Mesenchymal stem cell (in vitro differentiated cells and primary cell): ENCODE measurements at regions not wholly inside any gene's neighbourhood (a gene's known extent, or its start where the extent isn't known, plus 50 kb on each side); places are given as distances from the start of the nearest gene placed in this dataset.
A peak's percentile ranks its signal among the peaks of the same experiment; 100 is the strongest.

Source experiments
- DNase-seq: peaks from one replicate; pipeline ENCODE4 v3.0.0-alpha.2; 2013
- H2AFZ ChIP-seq: one replicate; pipeline ENCODE4 v1.6.1; 2013; ENCODE audit warnings: low read depth, mild to moderate bottlenecking, control low read depth, inconsistent platforms, low read length, moderate library complexity
- H2AK5ac ChIP-seq: 2 replicates; pipeline ENCODE4 v1.6.1; 2013; ENCODE audit warnings: low read length, moderate library complexity, mild to moderate bottlenecking, inconsistent platforms; ENCODE audit not compliant: severe bottlenecking
- H2BK120ac ChIP-seq: one replicate; pipeline ENCODE4 v1.6.1; 2013; ENCODE audit warnings: low read depth, mild to moderate bottlenecking, inconsistent platforms, low read length, moderate library complexity
- H2BK12ac ChIP-seq, 2 experiments: one replicate each; pipeline ENCODE4 v1.6.1; 2013; ENCODE audit warnings: inconsistent platforms in 2 of 2, low read length in 2 of 2, mild to moderate bottlenecking in 2 of 2, moderate library complexity in 2 of 2, control low read depth in 1 of 2
- H2BK15ac ChIP-seq: one replicate; pipeline ENCODE4 v1.6.1; 2013; ENCODE audit warnings: mild to moderate bottlenecking, low read depth, inconsistent platforms; ENCODE audit not compliant: poor library complexity, severe bottlenecking
- H2BK5ac ChIP-seq: 2 replicates; pipeline ENCODE4 v1.6.1; 2013; ENCODE audit warnings: low read depth, mild to moderate bottlenecking, low read length, control low read depth, inconsistent platforms; ENCODE audit not compliant: poor library complexity, severe bottlenecking
- H3K14ac ChIP-seq, 2 experiments: one replicate each; pipeline ENCODE4 v1.6.1; 2013; ENCODE audit warnings: inconsistent platforms in 2 of 2, low read length in 2 of 2, control low read depth in 1 of 2, mild to moderate bottlenecking in 1 of 2, moderate library complexity in 1 of 2
- H3K18ac ChIP-seq, 2 experiments: one replicate each; pipeline ENCODE4 v1.6.1; 2013; ENCODE audit warnings: inconsistent platforms in 2 of 2, low read length in 2 of 2, control low read depth in 1 of 2, low read depth in 1 of 2, mild to moderate bottlenecking in 1 of 2
- H3K23ac ChIP-seq, 2 experiments: one replicate each; pipeline ENCODE4 v1.6.1; 2013; ENCODE audit warnings: inconsistent platforms in 2 of 2, low read length in 2 of 2, mild to moderate bottlenecking in 2 of 2, moderate library complexity in 2 of 2, control low read depth in 1 of 2
- H3K27ac ChIP-seq: 2 replicates; pipeline ENCODE4 v1.5.1; 2013; ENCODE audit warnings: mild to moderate bottlenecking, moderate library complexity, low read length, control low read depth, inconsistent platforms; ENCODE audit not compliant: poor library complexity, severe bottlenecking
- H3K27me3 ChIP-seq, 2 experiments: 2 replicates each; pipeline versions ENCODE4 v1.6.1 to v1.7.0; 2013; ENCODE audit warnings: low read length in 2 of 2, mild to moderate bottlenecking in 2 of 2, moderate library complexity in 2 of 2, control low read depth in 1 of 2, inconsistent platforms in 1 of 2; ENCODE audit not compliant: control insufficient read depth in 1 of 2, insufficient read depth in 1 of 2
- H3K36me3 ChIP-seq, 2 experiments: 2 replicates each; pipeline versions ENCODE4 v1.6.1 to v1.7.0; 2013; ENCODE audit warnings: low read length in 2 of 2, control low read depth in 1 of 2, inconsistent platforms in 1 of 2, low read depth in 1 of 2, mild to moderate bottlenecking in 1 of 2; ENCODE audit not compliant: insufficient read depth in 2 of 2, control insufficient read depth in 1 of 2
- H3K4ac ChIP-seq, 2 experiments: one replicate each; pipeline ENCODE4 v1.6.1; 2013; ENCODE audit warnings: inconsistent platforms in 2 of 2, low read length in 2 of 2, mild to moderate bottlenecking in 2 of 2, moderate library complexity in 2 of 2, control low read depth in 1 of 2, low read depth in 1 of 2
- H3K4me1 ChIP-seq: 2 replicates; pipeline ENCODE4 v1.6.1; 2013; ENCODE audit warnings: low read depth, low read length, control low read depth; ENCODE audit not compliant: control insufficient read depth, insufficient read depth
- H3K4me2 ChIP-seq: 2 replicates; pipeline ENCODE4 v1.6.1; 2013; ENCODE audit warnings: low read length, mild to moderate bottlenecking, inconsistent platforms; ENCODE audit not compliant: poor library complexity, severe bottlenecking
- H3K4me3 ChIP-seq, 2 experiments: 2 replicates each; pipeline versions ENCODE4 v1.5.1 to v1.7.0; 2013; ENCODE audit warnings: low read length in 2 of 2, mild to moderate bottlenecking in 2 of 2, control low read depth in 1 of 2, low read depth in 1 of 2; ENCODE audit not compliant: insufficient read depth in 1 of 2
- H3K79me1 ChIP-seq: replicated peaks from 2 replicates; pipeline ENCODE4 v1.6.1; 2013; ENCODE audit warnings: mild to moderate bottlenecking, control low read depth, low read length, inconsistent platforms; ENCODE audit not compliant: poor library complexity, severe bottlenecking
- H3K9ac ChIP-seq: 2 replicates; pipeline ENCODE4 v1.7.0; 2013; ENCODE audit warnings: mild to moderate bottlenecking, low read length, moderate library complexity
- H3K9me3 ChIP-seq: 2 replicates; pipeline ENCODE4 v1.7.0; 2013; ENCODE audit warnings: mild to moderate bottlenecking, low read length; ENCODE audit not compliant: control insufficient read depth
- H4K8ac ChIP-seq: one replicate; pipeline ENCODE4 v1.6.1; 2013; ENCODE audit warnings: inconsistent platforms, mild to moderate bottlenecking, low read length, moderate library complexity
- H4K91ac ChIP-seq: one replicate; pipeline ENCODE4 v1.6.1; 2013; ENCODE audit warnings: mild to moderate bottlenecking, low read length, inconsistent platforms
- WGBS: methylation state at CpG from one replicate; pipeline ENCODE4 v1.1.7; 2013; ENCODE audit warnings: mixed read lengths; 5-methylcytosine and 5-hydroxymethylcytosine counted together

DNA sequence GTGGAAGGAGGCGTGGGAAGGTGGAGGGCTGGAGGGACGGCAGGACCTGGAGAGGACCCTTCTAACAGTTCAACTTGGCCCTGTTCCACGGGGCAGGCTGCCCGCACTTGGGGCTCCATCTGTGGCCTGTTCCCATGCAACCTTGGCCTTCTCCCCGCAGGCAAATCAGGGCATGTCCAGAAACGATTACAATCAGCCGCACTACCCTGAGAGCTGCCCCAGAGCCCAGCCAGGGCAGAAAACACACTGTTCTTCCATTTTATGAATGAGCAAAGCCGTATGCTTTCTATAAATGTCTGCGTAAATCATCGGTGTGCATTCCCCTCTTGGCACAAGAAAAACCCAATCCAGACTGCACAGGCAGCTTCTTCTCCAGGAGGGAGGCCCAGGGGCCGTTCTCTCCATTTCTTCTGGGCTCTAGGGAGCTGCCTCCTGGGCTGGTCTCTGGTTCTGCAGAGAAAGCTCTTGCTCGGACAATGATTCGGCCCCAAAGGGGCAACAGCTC lies 228.7 kb downstream of the SOX9 start:
- H3K4ac ChIP-seq, result no peak overlapping the region
- H3K9ac ChIP-seq, result no peak overlapping the region
- no peak overlapping the region for H3K4me3 ChIP-seq
- peaks cover 6% of the 10 kb centered on the region for H3K4me1 ChIP-seq
- H3K18ac ChIP-seq, result peak overlapping the region in 1 of 2 experiments; percentile 11
- H2BK15ac ChIP-seq, result no peak overlapping the region
- H3K27me3 ChIP-seq, result peaks cover 0 to 19% of the 10 kb centered on the region in 2 experiments
- no peak for DNase-seq
- H2BK120ac ChIP-seq, result no peak overlapping the region
- H3K23ac ChIP-seq, result no peak overlapping the region
- H3K14ac ChIP-seq, result no peak overlapping the region
- no peak overlapping the region for H3K4me2 ChIP-seq
- H3K27ac ChIP-seq, result no peak overlapping the region
- no peak overlapping the region for H2AFZ ChIP-seq
- peak overlapping the region; percentile 1 for H4K91ac ChIP-seq
- H3K79me1 ChIP-seq, result no peaks in the 10 kb centered on the region
- WGBS, result 73% methylated on average over 13 of the region's 13 CpGs
- peaks cover 3% of the 10 kb centered on the region for H3K9me3 ChIP-seq
- peak overlapping the region in 1 of 2 experiments; percentile 1 for H2BK12ac ChIP-seq
- H4K8ac ChIP-seq, result no peak overlapping the region
- H2AK5ac ChIP-seq, result no peak overlapping the region
- H3K36me3 ChIP-seq, result no peaks in the 10 kb centered on the region
- no peak overlapping the region for H2BK5ac ChIP-seq

DNA sequence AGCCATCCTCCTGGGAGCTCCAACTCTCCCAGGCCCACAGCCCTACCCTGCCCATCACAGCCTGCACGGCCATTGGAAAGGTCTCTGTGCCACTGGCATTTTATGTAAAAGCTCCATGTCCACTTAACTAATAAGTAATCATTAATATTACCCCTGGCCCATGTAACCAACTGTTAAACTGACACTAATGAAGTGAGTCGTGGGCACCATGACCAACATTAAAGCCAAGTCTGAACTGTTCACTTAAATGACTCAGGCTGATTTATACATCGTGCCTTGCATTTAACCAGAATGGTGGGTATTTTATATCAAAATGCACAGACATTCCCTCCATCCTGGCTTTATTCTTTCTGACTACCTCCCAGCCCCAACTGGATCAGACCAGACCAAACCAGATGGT lies 229.3 kb downstream of the SOX9 start:
- no peak overlapping the region for H3K23ac ChIP-seq
- no peak overlapping the region for H3K4me3 ChIP-seq
- peaks cover 3% of the 10 kb centered on the region for H3K9me3 ChIP-seq
- H4K91ac ChIP-seq, result no peak overlapping the region
- no peak overlapping the region for H3K14ac ChIP-seq
- no peak overlapping the region for H3K18ac ChIP-seq
- peaks cover 0 to 19% of the 10 kb centered on the region in 2 experiments for H3K27me3 ChIP-seq
- no peak for DNase-seq
- no peak overlapping the region for H3K4ac ChIP-seq
- peak overlapping the region; percentile 23 to 43 for H2BK12ac ChIP-seq
- H3K79me1 ChIP-seq, result no peaks in the 10 kb centered on the region
- no peak overlapping the region for H3K4me2 ChIP-seq
- H3K9ac ChIP-seq, result no peak overlapping the region
- no peak overlapping the region for H4K8ac ChIP-seq
- peaks cover 6% of the 10 kb centered on the region for H3K4me1 ChIP-seq
- no peak overlapping the region for H2BK120ac ChIP-seq
- H2BK5ac ChIP-seq, result no peak overlapping the region
- H2AFZ ChIP-seq, result no peak overlapping the region
- H2BK15ac ChIP-seq, result peak overlapping the region; percentile 6
- no peaks in the 10 kb centered on the region for H3K36me3 ChIP-seq
- 92% methylated on average over 3 of the region's 3 CpGs for WGBS
- H2AK5ac ChIP-seq, result no peak overlapping the region
- no peak overlapping the region for H3K27ac ChIP-seq

DNA sequence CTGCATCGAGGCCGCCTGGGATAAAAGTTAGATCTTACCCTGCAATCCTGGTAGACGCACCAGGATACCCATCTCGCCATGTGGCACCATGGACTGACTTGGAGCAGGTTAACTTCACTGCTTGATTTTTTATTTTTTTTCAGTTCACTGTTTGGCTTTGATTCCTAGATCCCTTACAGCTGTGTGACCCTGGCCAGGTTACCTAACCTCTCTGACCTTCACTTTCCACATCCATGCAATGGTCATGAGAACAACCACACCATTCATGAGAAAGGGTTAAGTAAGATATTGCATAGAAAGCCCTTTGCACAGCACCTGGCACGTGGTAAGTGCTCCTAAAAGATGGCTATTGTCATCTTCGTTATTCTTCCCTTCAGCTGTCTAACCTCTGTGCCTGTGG lies 230.5 kb downstream of the SOX9 start:
- H3K23ac ChIP-seq, result no peak overlapping the region
- no peak overlapping the region for H2AFZ ChIP-seq
- DNase-seq, result no peak
- H3K18ac ChIP-seq, result no peak overlapping the region
- H2BK12ac ChIP-seq, result no peak overlapping the region
- no peak overlapping the region for H2BK5ac ChIP-seq
- WGBS, result 89% methylated on average over 6 of the region's 6 CpGs
- H3K9me3 ChIP-seq, result peaks cover 3% of the 10 kb centered on the region
- no peak overlapping the region for H3K9ac ChIP-seq
- H3K4ac ChIP-seq, result no peak overlapping the region
- no peak overlapping the region for H4K8ac ChIP-seq
- H3K4me2 ChIP-seq, result no peak overlapping the region
- no peak overlapping the region for H2BK15ac ChIP-seq
- H3K27ac ChIP-seq, result no peak overlapping the region
- H3K4me1 ChIP-seq, result peaks cover 6% of the 10 kb centered on the region
- no peak overlapping the region for H3K14ac ChIP-seq
- no peak overlapping the region for H3K4me3 ChIP-seq
- H3K79me1 ChIP-seq, result no peaks in the 10 kb centered on the region
- no peak overlapping the region for H4K91ac ChIP-seq
- H3K27me3 ChIP-seq, result peaks cover 0 to 19% of the 10 kb centered on the region in 2 experiments
- no peak overlapping the region for H2BK120ac ChIP-seq
- no peak overlapping the region for H2AK5ac ChIP-seq
- no peaks in the 10 kb centered on the region for H3K36me3 ChIP-seq

DNA sequence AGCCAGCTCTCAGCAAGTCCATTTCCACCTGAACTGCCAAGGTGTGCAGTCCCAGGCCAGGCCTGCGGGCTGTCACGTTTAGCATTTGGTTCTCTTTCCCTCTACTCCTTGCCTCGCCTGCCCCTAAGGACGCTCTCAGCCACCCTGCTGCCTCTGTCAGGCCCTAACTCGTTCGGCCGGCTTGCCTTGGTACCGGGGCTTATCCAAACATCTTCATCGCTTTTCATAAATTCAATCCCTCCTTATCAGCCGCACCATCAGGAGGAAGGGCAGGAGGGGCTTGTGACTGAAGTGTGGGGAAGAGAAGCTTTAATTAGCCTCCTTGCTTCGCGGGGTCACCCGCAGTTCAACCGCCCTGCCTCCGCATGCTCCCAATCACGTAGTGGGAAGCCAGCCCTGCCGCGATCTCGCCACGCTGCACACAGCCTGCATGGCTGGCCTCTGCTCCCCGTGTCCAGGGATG lies 231.1 kb downstream of the SOX9 start:
- Histone ChIP-seq H3K18ac (no peak overlapping the region), H3K9me3 (peaks cover 3% of the 10 kb centered on the region), H2BK5ac (no peak overlapping the region), H2AFZ (no peak overlapping the region), H3K4ac (no peak overlapping the region), H3K23ac (no peak overlapping the region), H4K8ac (no peak overlapping the region), H2AK5ac (no peak overlapping the region), H3K27ac (no peak overlapping the region), H3K79me1 (no peaks in the 10 kb centered on the region), H3K4me2 (no peak overlapping the region), H4K91ac (no peak overlapping the region), H3K4me3 (no peak overlapping the region), H2BK120ac (no peak overlapping the region), H3K36me3 (no peaks in the 10 kb centered on the region), H3K4me1 (peaks cover 6% of the 10 kb centered on the region), H2BK12ac (no peak overlapping the region), H2BK15ac (no peak overlapping the region), H3K9ac (no peak overlapping the region), H3K27me3 (peaks cover 0 to 19% of the 10 kb centered on the region in 2 experiments), H3K14ac (no peak overlapping the region)
- no peak for DNase-seq
- whole genome bisulfite sequencing, result 85% methylated on average over 16 of the region's 21 CpGs
